HG03103 (cell line): ENCODE measurements at regions not wholly inside any gene's neighbourhood (a gene's known extent, or its start where the extent isn't known, plus 50 kb on each side); places are given as distances from the start of the nearest gene placed in this dataset.

Source experiments
- ATAC-seq: cut with Tn5 transposase; IDR thresholded peaks from one replicate; pipeline ENCODE4 v1.9.1; 2021; ENCODE audit warnings: low read depth; ENCODE audit not compliant: unreplicated experiment

DNA sequence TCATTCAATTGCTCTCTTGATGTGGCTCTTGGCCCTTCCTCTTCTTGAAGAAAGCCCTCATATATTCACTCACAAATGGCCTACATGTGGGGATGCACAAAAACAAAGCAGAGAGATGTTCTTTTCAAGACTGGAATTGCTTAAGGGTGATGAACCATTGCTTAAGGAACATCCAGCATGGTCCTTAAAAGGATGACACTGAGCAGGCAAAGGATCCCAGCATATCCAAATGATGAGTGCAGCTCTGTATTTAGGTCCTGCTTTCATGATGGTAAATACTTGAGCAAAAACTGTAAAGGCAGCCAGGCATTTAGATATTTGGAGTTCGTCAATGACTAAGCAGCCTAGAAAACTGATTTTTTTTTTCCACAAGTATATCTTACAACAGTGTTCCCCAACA lies 173.8 kb upstream of the ARRDC4 start:
- no peak for ATAC-seq

DNA sequence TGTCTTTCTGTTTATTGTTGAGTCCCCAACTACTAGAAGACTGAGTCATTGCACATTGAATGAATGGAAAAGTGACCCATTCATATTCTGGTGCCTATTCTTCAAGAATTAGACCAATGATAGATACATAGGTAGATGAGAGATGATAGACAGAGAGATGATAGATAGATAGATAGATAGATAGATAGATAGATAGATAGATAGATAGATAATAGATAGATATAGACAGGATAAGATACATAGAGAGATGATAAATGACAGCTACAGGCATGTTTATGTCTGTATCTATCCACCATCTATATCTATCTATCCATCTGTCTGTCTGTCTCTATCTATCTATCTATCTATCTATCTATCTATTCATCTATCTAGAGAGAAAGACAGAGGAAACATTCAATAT lies 170.3 kb upstream of the ARRDC4 start:
- no peak for ATAC-seq

GRCh38 chr15:97791824-97792792 lies 168.4 kb upstream of the ARRDC4 start:
- ATAC-seq: no peak

DNA sequence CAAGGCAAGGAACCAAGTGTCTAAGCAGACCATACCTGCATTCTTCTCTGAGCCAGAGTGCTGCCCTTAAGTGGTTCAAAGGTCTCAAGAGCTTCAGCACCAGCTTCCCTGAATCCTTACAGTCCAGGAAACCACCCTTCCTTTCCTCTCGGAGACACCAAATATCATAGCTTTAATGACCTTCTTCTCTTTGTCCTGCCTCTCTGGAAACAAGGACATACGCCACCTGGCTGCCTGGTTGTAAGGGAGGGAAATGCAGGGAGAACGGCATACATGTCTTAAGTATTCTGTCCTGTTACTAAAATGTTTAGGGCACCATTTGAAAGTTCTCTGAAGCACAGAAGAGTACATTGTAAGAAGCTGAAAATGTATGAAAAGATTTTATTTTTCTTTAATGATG lies 155.6 kb upstream of the ARRDC4 start:
- ATAC-seq: no peak

DNA sequence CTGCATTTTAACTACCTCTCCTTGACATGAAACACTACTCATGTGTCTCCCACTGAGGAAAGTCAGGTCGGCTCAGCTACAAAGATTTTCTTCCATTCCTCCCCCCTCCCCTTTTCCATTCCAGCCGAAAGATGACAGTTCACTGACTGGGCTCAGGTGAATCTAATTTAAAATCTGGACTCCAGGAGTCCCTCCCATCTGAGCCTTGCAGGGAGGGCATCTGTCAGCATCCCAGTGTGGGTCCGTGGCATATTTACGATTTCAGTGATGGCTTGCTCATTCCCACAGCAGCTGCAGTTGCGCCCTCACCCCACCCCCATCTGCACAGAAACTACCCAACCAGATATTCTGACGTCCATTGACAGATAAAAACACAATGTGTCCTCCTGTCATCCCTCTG lies 153.7 kb upstream of the ARRDC4 start:
- no peak for ATAC-seq

GRCh38 chr15:97815835-97816234 lies 144.7 kb upstream of the ARRDC4 start:
- no peak for ATAC-seq

DNA sequence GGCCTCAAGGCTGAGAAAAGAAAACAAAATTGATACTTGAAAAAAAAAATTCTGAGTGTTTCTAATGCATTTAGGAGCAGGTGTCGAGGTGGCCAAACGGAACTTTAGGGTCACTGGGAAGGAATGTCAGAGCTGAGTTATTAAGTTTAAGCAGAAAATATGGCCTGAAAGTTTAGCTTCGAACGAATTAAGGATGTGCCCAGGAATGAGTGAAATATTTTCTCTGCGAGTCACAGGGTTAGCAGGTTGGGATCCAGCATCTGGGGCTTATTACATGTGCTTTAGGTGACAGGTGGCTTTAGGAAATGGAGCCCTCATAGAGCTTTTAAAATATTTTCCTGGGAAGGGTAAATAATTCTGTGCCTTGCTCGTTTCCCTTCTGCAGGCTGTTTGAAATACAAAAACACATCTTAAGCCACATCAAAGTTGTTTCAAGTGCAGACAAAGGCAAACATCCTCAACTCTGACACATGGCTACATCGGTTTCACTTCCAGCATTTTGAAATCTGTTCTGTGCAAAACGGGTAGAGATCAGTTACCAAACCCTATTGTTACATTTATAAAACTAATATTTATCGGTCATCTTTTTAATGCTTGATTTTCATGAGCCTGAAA lies 143.1 kb upstream of the ARRDC4 start:
- no peak for ATAC-seq

GRCh38 chr15:97836003-97836402 lies 124.5 kb upstream of the ARRDC4 start:
- ATAC-seq: no peak

DNA sequence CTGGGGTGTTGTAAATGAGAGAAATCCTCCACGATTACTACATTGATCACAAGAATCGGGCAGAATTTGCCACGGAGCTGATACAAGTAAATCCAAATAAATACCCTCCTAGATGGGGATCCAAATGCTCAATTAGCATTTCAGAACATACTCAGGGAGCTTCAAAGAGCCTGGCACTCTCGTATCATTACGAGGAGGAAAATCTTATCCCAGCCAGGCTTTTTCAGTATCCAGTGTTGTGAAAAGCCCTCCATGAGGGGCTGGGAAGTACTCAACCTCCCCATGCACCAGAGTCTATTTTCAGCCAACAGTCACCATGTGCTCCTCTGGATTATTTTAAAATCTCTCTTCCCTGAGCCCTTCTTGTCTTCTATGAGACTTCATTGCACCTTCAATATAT lies 122.6 kb upstream of the ARRDC4 start:
- no peak for ATAC-seq

DNA sequence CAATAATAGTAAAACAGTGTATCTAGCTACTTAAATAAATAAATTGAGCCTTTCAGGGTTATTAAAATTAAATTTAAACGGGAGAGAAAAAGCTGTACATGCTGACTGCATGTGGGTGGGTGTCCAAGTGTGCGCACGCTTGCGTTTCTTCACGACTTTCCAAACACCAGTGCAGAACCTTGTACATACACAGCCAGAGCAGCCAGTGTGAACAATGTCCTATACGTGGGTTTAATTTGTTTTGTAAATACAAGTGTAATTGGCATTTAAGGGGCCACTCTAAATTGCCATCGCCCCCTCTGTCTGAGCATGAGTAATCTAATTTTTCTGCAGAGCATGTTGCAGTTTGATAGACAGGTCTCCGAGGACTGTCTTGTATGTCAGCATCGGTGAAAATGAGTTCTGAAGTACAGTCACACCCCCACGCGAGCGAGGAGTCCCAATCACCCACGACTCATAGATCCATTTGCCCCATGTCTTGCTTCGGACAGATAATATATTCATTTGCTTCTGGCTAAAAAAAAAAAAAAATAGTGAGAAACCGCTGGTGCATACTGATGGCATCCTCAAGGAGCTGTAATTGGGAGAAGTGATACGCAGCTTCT lies 121.8 kb upstream of the ARRDC4 start:
- ATAC-seq: no peak

DNA sequence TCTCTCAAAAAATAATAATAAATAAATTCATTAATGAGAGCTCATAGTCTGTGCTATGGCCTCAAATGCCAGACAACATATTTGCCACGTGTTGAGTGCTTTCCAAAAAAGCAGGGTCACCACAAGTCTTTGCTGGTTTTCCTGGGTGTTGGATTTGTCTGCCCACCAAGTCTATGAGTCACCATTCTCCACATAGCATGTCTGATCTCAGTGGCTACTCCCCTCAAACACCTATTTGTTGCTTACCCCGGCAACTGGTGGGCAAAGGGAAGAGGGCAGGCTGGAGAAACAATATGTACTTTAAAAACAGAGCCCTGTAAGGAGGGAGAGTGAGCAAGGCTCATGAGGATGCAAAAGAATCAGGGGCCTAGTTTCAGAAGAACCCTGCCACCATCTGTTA lies 120.0 kb upstream of the ARRDC4 start:
- ATAC-seq: no peak

- no peak for ATAC-seq
Observed at GRCh38 chr15:97841558-97841957, 118.9 kb upstream of the ARRDC4 start.

DNA sequence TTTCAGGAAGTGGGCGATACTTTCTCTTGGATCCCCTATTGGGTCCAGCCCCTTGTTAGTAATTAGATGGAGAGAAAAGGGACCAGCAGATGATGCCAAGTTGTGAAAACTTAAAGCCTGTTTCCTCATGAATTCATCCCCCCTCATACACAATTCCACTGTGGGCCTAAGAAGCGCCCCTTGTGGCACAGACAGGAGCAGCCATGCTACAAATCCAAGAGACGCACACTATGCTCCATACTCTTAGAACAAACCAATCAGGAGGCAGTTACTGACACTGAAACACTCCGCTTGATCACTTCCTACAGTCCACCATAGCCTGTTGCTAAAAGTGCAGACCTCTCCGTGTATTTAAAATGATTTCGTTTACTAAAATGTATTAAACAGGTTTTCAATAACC lies 111.3 kb upstream of the ARRDC4 start:
- ATAC-seq: no peak

- no peak for ATAC-seq
Observed at GRCh38 chr15:97858296-97858695, 102.2 kb upstream of the ARRDC4 start.

DNA sequence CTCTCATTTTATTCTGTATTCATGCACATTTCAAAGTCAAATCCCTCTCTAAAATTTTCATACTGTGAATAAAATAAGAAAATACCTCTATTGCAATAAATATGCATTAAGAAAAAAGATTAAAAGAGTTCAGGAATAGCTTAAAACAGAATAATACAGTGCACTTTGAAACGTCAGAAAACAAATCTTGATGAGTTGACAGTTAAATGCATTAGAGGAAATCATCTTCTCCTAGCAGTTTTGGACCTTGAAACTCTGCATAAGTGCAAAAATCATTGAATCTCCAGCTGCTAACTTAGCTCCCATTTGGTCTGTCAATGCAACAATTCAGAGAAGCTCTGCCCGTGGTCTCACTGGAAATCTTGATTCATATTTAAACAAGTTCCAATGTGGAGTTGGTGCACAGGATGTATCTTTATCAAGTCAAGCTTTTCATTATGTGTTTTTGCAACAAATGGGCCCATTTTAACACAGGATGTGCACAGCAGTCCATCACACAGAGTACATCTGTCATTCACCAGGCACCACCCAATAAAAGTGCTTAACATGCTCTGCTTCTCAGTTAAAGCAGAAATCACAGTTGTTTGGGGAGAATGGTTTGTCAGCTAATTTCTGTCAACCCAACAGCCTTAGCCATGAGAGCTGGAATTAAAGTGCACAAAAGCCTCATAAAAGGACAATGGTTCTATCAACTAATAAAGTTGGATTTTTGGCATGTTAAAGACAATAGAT lies 98.8 kb upstream of the ARRDC4 start:
- no peak for ATAC-seq

DNA sequence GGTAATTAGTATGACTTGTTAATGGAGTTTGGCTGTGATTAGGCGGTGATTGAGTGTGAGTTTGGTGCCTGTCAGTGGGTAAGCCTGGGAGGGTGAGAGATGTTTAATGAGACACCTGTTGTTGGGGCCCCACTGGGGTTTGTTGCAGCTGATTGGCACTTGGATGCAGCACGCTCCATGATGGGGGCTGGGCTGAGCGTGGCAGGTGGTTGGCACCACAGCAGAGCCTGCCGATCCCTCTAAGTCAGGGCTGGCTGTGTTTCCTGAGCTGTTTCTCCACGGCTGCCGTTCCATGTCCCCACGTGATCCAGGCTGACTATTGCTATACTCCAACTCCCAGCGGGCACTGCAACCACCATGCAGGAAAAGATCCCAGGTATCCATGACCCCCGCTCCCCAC lies 93.5 kb upstream of the ARRDC4 start:
- ATAC-seq: no peak

DNA sequence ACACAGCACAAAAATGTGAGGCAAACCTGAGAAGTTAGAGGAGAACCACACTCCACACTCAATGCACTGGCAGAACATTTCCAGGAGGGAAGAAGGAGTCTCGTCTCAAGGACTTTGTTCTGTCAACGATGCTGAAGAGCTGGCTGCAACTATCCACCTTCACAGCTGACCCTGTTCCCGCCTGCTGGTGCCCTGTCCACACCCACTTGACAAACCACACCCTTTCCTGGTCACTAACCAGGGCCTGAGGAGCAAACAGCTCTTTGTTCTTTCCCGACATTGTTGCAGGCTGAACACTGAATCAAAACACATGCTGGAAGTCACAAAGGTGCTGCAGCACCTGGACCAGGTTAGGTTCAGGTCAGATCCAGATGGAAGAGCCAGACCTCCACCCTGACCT lies 92.6 kb upstream of the ARRDC4 start:
- ATAC-seq: no peak

- ATAC-seq: no peak
Observed at GRCh38 chr15:97868981-97869380, 91.5 kb upstream of the ARRDC4 start.

- ATAC-seq: no peak
Observed at GRCh38 chr15:97870771-97871170, 89.7 kb upstream of the ARRDC4 start.

- ATAC-seq: no peak
Observed at GRCh38 chr15:97874139-97874538, 86.4 kb upstream of the ARRDC4 start.

DNA sequence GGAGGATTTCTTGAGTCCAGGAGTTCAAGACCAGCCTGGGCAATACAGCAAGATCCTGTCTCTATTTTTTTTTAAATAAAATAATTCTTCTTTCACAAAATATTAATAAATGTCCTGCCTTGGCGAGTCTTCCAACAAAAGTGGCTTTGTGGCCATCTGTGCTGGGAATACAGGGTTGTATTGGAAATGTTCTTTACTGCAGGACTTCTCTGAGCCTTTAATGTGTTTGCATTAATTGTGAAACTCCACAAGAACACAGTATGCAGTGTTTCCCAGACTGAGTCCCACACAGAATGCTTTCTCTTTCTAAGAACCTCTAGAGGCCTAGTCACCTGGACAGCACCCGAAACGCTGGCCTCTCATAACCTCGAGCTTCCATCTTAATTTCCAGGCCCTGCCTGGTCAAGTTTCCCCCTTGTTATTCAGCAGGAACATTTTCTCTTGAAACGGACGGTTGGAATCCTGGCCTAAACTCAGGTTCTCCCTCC lies 85.4 kb upstream of the ARRDC4 start:
- no peak for ATAC-seq
